K562 (cell line): ENCODE measurements at regions not wholly inside any gene's neighbourhood (a gene's known extent, or its start where the extent isn't known, plus 50 kb on each side); places are given as distances from the start of the nearest gene placed in this dataset.

Experiments used
- NEUROD1 ChIP-seq: fragments of 150-350 bp; IDR thresholded peaks from 2 replicates; pipeline ENCODE4 v1.6.1; 2014; ENCODE audit warnings: borderline replicate concordance, low read length, low read depth; ENCODE audit not compliant: partially characterized antibody
- POLR2AphosphoS5 ChIP-seq: IDR thresholded peaks from 2 replicates; pipeline ENCODE4 v1.6.1; 2011; ENCODE audit warnings: mild to moderate bottlenecking, low read depth, low read length, moderate library complexity; ENCODE audit not compliant: control insufficient read depth, insufficient read depth
- PURB ChIP-seq: sonication (generic); formaldehyde crosslinking; IDR thresholded peaks from 2 replicates; pipeline ENCODE4 v1.9.0; 2021; ENCODE audit warnings: low read depth, mild to moderate bottlenecking, missing genetic modification reagents
- TF ChIP-seq, protein P1 (sequence below): sonication (generic); formaldehyde crosslinking; IDR thresholded peaks from 2 replicates; pipeline ENCODE4 v1.8.0; 2022; ENCODE audit warnings: missing genetic modification reagents, mild to moderate bottlenecking, borderline replicate concordance

DNA sequence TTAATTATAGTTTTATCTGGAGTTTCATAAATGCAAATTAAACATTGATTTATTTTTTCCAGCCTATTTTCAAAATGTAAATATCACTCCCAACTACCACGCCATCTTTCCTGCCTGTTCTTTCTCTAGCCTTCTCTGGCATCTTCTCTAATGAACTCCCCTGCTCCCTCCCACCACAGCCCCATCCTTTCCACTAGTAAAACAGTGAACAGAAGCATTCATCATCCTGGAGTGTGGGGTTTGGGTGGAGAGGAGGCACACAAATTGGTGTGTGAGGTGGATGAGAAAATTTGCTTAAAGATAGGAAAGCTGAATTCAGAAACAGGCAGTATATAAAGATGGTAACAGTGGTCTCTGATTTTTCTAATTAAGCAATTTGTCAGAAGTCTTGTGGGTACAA lies 479.4 kb downstream of the ARL4A start:
- no peak for TF ChIP-seq POLR2AphosphoS5
- TF ChIP-seq, protein P1, sequence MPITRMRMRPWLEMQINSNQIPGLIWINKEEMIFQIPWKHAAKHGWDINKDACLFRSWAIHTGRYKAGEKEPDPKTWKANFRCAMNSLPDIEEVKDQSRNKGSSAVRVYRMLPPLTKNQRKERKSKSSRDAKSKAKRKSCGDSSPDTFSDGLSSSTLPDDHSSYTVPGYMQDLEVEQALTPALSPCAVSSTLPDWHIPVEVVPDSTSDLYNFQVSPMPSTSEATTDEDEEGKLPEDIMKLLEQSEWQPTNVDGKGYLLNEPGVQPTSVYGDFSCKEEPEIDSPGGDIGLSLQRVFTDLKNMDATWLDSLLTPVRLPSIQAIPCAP = no peak
- no peak for TF ChIP-seq NEUROD1
- no peak for TF ChIP-seq PURB (CRISPR knock-in tag)
